Pancreas (tissue), 10 donors: ENCODE measurements at regions not wholly inside any gene's neighbourhood (a gene's known extent, or its start where the extent isn't known, plus 50 kb on each side); places are given as distances from the start of the nearest gene placed in this dataset.
A peak's percentile ranks its signal among the peaks of the same experiment; 100 is the strongest.

Experiments
- ATAC-seq, 4 donors: fragments of 200-7000 bp; cut with Tn5 transposase; one replicate each; pipeline versions ENCODE4 v1.8.0 to v1.9.1; 2020; ENCODE audit warnings: mild to moderate bottlenecking in 4 of 4, moderate library complexity in 4 of 4
- DNase-seq, 6 donors: peaks; one replicate each; pipeline ENCODE4 v3.0.0-alpha.2; 2020
- FAIRE-seq: peaks from 2 replicates; lab custom pipeline; 2012; peaks lifted over from hg19 to GRCh38; lab: Jason Lieb, UNC
- H3K27ac ChIP-seq, 4 donors: fragments of 200-600 bp; sonication (generic); 1 replicate in 3 of 4; 2 replicates in 1 of 4; pipeline versions ENCODE4 v1.5.0 to v1.8.0; 2020
- H3K27me3 ChIP-seq, 4 donors: fragments of 200-600 bp; one replicate each; pipeline ENCODE4 v1.8.0; 2021
- H3K36me3 ChIP-seq, 3 donors: fragments of 200-600 bp; sonication (generic) in 1 of 3; one replicate each; pipeline versions ENCODE4 v1.5.0 to v1.8.0; 2020 to 2021
- H3K4me1 ChIP-seq, 3 donors: fragments of 200-600 bp; one replicate each; pipeline ENCODE4 v1.8.0; 2021
- H3K4me3 ChIP-seq, 4 donors: fragments of 200-600 bp; sonication (generic) in 2 of 4; one replicate each; pipeline versions ENCODE4 v1.5.0 to v1.8.0; 2020 to 2021
- H3K9me3 ChIP-seq, 4 donors: fragments of 200-600 bp; one replicate each; pipeline ENCODE4 v1.8.0; 2021
- CTCF ChIP-seq, 4 donors: fragments of 200-600 bp; sonication (generic) in 3 of 4; IDR thresholded peaks; one replicate each; pipeline versions ENCODE4 v1.5.0 to v1.8.0; 2021; ENCODE audit warnings: antibody characterized with exemption in 4 of 4
- WGBS, 2 donors: extraction: QIAGEN DNeasy Blood & Tissue Kit; methylation state at CpG; one replicate each; pipeline ENCODE4 v1.1.7; 2013; 5-methylcytosine and 5-hydroxymethylcytosine counted together
- intact Hi-C, 3 donors: fragments of 100-400 bp; cut with DNase I; formaldehyde crosslinking; loops; one replicate each; pipeline versions ENCODE4 v1.11.1 to v1.14.2; 2022
- donor health status: healthy with polysubstance abuse.
- donor health status: DM: no; HTN: no; CAD: no; lungs with moderate emphysema.
- donor health status: DM: no; HTN: no; CAD: no.
- donor health status: control.
- donor health status: control.
- donor health status: Bipolar disorder and iron deficiency.
- donor health status: DM: yes; HTN: yes; CAD: no.
- donor health status: DM: no; HTN: no; CAD: no.
- donor health status: DM: no; HTN: no; CAD: no.
- donor health status: DM: yes; HTN: yes; CAD: no.

- intact Hi-C loops = no loop called here
- Histone ChIP-seq H3K9me3 (no peaks in the 10 kb centered on the region), H3K36me3 (no peaks in the 10 kb centered on the region), H3K27ac (no peak overlapping the region), H3K4me1 (no peaks in the 10 kb centered on the region), H3K4me3 (no peak overlapping the region), H3K27me3 (no peaks in the 10 kb centered on the region)
- no peak for FAIRE-seq
- ATAC-seq = no peak
- no peak for TF ChIP-seq CTCF (IDR thresholded peaks at IDR 0.05)
- no peak for DNase-seq
Measured at GRCh38 chr14:26252176-26252575, 345.7 kb downstream of the NOVA1 start.

GRCh38 chr14:26233118-26233517, 364.7 kb downstream of the NOVA1 start:
- FAIRE-seq = no peak
- no peaks in the 10 kb centered on the region for H3K4me1 ChIP-seq
- 12 to 15% methylated on average over 1 of the region's 1 CpG for WGBS, 2 donors

GRCh38 chr14:26218861-26219260, 379.0 kb downstream of the NOVA1 start:
- 40 to 42% methylated on average over 2 of the region's 2 CpGs for WGBS, 2 donors
- DNase-seq (no peak), FAIRE-seq (no peak), ATAC-seq (no peak)
- H3K36me3 ChIP-seq = no peaks in the 10 kb centered on the region
- no peak for TF ChIP-seq CTCF (IDR thresholded peaks at IDR 0.05)
- no peak overlapping the region for H3K4me3 ChIP-seq
- H3K27ac ChIP-seq = no peak overlapping the region
- no peaks in the 10 kb centered on the region for H3K27me3 ChIP-seq
- peaks cover 0 to 3% (median 0%) of the 10 kb centered on the region in 3 donors for H3K4me1 ChIP-seq
- no peaks in the 10 kb centered on the region for H3K9me3 ChIP-seq
- intact Hi-C loops = no loop called here

More at GRCh38 chr14:26233118-26233517, 364.7 kb downstream of the NOVA1 start:
- no peaks in the 10 kb centered on the region for H3K9me3 ChIP-seq
- no peak overlapping the region for H3K4me3 ChIP-seq
- no peak for TF ChIP-seq CTCF (IDR thresholded peaks at IDR 0.05)
- intact Hi-C loops = no loop called here
- no peak for DNase-seq
- no peaks in the 10 kb centered on the region for H3K36me3 ChIP-seq
- H3K27ac ChIP-seq = no peak overlapping the region
- peak in 1 of 4 donors; percentile 44 for ATAC-seq
- H3K27me3 ChIP-seq = peaks cover 0 to 3% (median 0%) of the 10 kb centered on the region in 4 donors

- TF ChIP-seq CTCF (IDR thresholded peaks at IDR 0.05) = no peak
- H3K9me3 ChIP-seq = no peaks in the 10 kb centered on the region
- intact Hi-C loops = no loop called here
- no peaks in the 10 kb centered on the region for H3K36me3 ChIP-seq
- no peaks in the 10 kb centered on the region for H3K27me3 ChIP-seq
- H3K27ac ChIP-seq = no peak overlapping the region
- 55 to 80% methylated on average over 2 of the region's 2 CpGs for WGBS, 2 donors
- DNase-seq (no peak), FAIRE-seq (no peak), ATAC-seq (no peak)
- H3K4me1 ChIP-seq = peaks cover 0 to 3% (median 0%) of the 10 kb centered on the region in 3 donors
- H3K4me3 ChIP-seq = no peak overlapping the region
Measured at GRCh38 chr14:26217778-26218177, 380.1 kb downstream of the NOVA1 start.

- no peaks in the 10 kb centered on the region for H3K9me3 ChIP-seq
- no peak overlapping the region for H3K4me3 ChIP-seq
- DNase-seq = no peak
- WGBS, 2 donors = 59 to 69% methylated on average over 5 of the region's 5 CpGs
- no peak for FAIRE-seq
- H3K27me3 ChIP-seq = no peaks in the 10 kb centered on the region
- H3K27ac ChIP-seq = no peak overlapping the region
- no peaks in the 10 kb centered on the region for H3K36me3 ChIP-seq
- ATAC-seq = no peak
- TF ChIP-seq CTCF (IDR thresholded peaks at IDR 0.05) = no peak
- H3K4me1 ChIP-seq = peaks cover 0 to 3% (median 0%) of the 10 kb centered on the region in 3 donors
- intact Hi-C loops = no loop called here
Measured at GRCh38 chr14:26216786-26217185, 381.0 kb downstream of the NOVA1 start.
